ENCODE measurements at regions not wholly inside any gene's neighbourhood (a gene's known extent, or its start where the extent isn't known, plus 50 kb on each side); places are given as distances from the start of the nearest gene placed in this dataset.

GRCh38 chr21:28636752-28637691 is 355.7 kb downstream of the LTN1 start:
- no peak for DNase-seq (ENCODE audit: low spot score)

GRCh38 chr21:28635541-28635940 is 357.1 kb downstream of the LTN1 start:
- no peak for DNase-seq (ENCODE audit: low spot score)
- in situ Hi-C loops (cut with HindIII; ENCODE audit: low sequenced_read_pairs): no loop called here

More at GRCh38 chr21:28636752-28637691, 355.7 kb downstream of the LTN1 start:
- in situ Hi-C loops (cut with HindIII; ENCODE audit: low sequenced_read_pairs): no loop called here

- in situ Hi-C loops (cut with HindIII; ENCODE audit: low sequenced_read_pairs): no loop called here
- DNase-seq (ENCODE audit: low spot score): no peak
Observed at GRCh38 chr21:28633839-28634555, 358.7 kb downstream of the LTN1 start.

- DNase-seq (ENCODE audit: low spot score): no peak
- in situ Hi-C loops (cut with HindIII; ENCODE audit: low sequenced_read_pairs): no loop called here
Observed at GRCh38 chr21:28632755-28633408, 359.8 kb downstream of the LTN1 start.

GRCh38 chr21:28627691-28628090 is 365.0 kb downstream of the LTN1 start:
- in situ Hi-C loops (cut with HindIII; ENCODE audit: low sequenced_read_pairs): no loop called here

GRCh38 chr21:28627261-28627660 is 365.4 kb downstream of the LTN1 start:
- DNase-seq (ENCODE audit: low spot score): no peak
- in situ Hi-C loops (cut with HindIII; ENCODE audit: low sequenced_read_pairs): no loop called here

More at GRCh38 chr21:28627691-28628090, 365.0 kb downstream of the LTN1 start:
- DNase-seq (ENCODE audit: low spot score): no peak

GRCh38 chr21:28624626-28625025 is 368.1 kb downstream of the LTN1 start:
- DNase-seq (ENCODE audit: low spot score): no peak
- in situ Hi-C loops (cut with HindIII; ENCODE audit: low sequenced_read_pairs): no loop called here

GRCh38 chr21:28617300-28617699 is 375.4 kb downstream of the LTN1 start:
- in situ Hi-C loops (cut with HindIII; ENCODE audit: low sequenced_read_pairs): no loop called here
- no peak for DNase-seq (ENCODE audit: low spot score)

- in situ Hi-C loops (cut with HindIII; ENCODE audit: low sequenced_read_pairs): no loop called here
- DNase-seq (ENCODE audit: low spot score): no peak
Observed at GRCh38 chr21:28615276-28615675, 377.4 kb downstream of the LTN1 start.

GRCh38 chr21:28614791-28615190 is 377.9 kb downstream of the LTN1 start:
- in situ Hi-C loops (cut with HindIII; ENCODE audit: low sequenced_read_pairs): no loop called here
- DNase-seq (ENCODE audit: low spot score): no peak

- DNase-seq (ENCODE audit: low spot score): no peak
- in situ Hi-C loops (cut with HindIII; ENCODE audit: low sequenced_read_pairs): no loop called here
Observed at GRCh38 chr21:28608646-28609045, 384.0 kb downstream of the LTN1 start.

- no peak for DNase-seq (ENCODE audit: low spot score)
- in situ Hi-C loops (cut with HindIII; ENCODE audit: low sequenced_read_pairs): no loop called here
Observed at GRCh38 chr21:28607545-28607944, 385.1 kb downstream of the LTN1 start.

GRCh38 chr21:28604946-28605537 is 387.6 kb downstream of the LTN1 start:
- in situ Hi-C loops (cut with HindIII; ENCODE audit: low sequenced_read_pairs): no loop called here
- DNase-seq (ENCODE audit: low spot score): no peak

GRCh38 chr21:28602546-28602945 is 390.1 kb downstream of the LTN1 start:
- no peak for DNase-seq (ENCODE audit: low spot score)
- in situ Hi-C loops (cut with HindIII; ENCODE audit: low sequenced_read_pairs): no loop called here

GRCh38 chr21:28598214-28598613 is 394.5 kb downstream of the LTN1 start:
- in situ Hi-C loops (cut with HindIII; ENCODE audit: low sequenced_read_pairs): no loop called here
- no peak for DNase-seq (ENCODE audit: low spot score)

- DNase-seq (ENCODE audit: low spot score): no peak
- in situ Hi-C loops (cut with HindIII; ENCODE audit: low sequenced_read_pairs): no loop called here
Observed at GRCh38 chr21:28592205-28592865, 400.3 kb downstream of the LTN1 start.

GRCh38 chr21:28590676-28591075 is 402.0 kb downstream of the LTN1 start:
- in situ Hi-C loops (cut with HindIII; ENCODE audit: low sequenced_read_pairs): no loop called here
- no peak for DNase-seq (ENCODE audit: low spot score)

GRCh38 chr21:28590026-28590425 is 402.7 kb downstream of the LTN1 start:
- in situ Hi-C loops (cut with HindIII; ENCODE audit: low sequenced_read_pairs): no loop called here
- no peak for DNase-seq (ENCODE audit: low spot score)

GRCh38 chr21:28588997-28589396 is 403.7 kb downstream of the LTN1 start:
- no peak for DNase-seq (ENCODE audit: low spot score)
- in situ Hi-C loops (cut with HindIII; ENCODE audit: low sequenced_read_pairs): no loop called here

Measured in G401 (cell line).